NB4 (cell line): ENCODE measurements at regions not wholly inside any gene's neighbourhood (a gene's known extent, or its start where the extent isn't known, plus 50 kb on each side); places are given as distances from the start of the nearest gene placed in this dataset.

Experiments used
- DNase-seq: peaks from one replicate; pipeline ENCODE4 v3.0.0; 2010; ENCODE audit warnings: low read depth
- H3K4me3 ChIP-seq: one replicate; pipeline ENCODE4 v1.5.1; 2011; ENCODE audit warnings: mild to moderate bottlenecking, low read depth, low read length, moderate library complexity
- CTCF ChIP-seq: IDR thresholded peaks from one replicate; pipeline ENCODE4 v1.5.1; 2012; ENCODE audit warnings: low read depth, low read length
- MAX ChIP-seq: IDR thresholded peaks from 2 replicates; pipeline ENCODE4 v1.6.1; 2011; ENCODE audit warnings: low read depth, low read length
- MYC ChIP-seq: IDR thresholded peaks from 2 replicates; pipeline ENCODE4 v1.6.1; 2011; ENCODE audit warnings: low read depth, low read length
- POLR2A ChIP-seq: IDR thresholded peaks from 2 replicates; pipeline ENCODE4 v1.6.1; 2011; ENCODE audit warnings: mild to moderate bottlenecking; ENCODE audit not compliant: insufficient read length; ENCODE audit errors: extremely low read depth

- H3K4me3 ChIP-seq: no peak overlapping the region
- DNase-seq: no peak
- TF ChIP-seq POLR2A (no peak), MAX (no peak), MYC (no peak), CTCF (no peak)
Measured at GRCh38 chr4:18767921-18768320, 746.4 kb upstream of the LCORL start.

- no peak for TF ChIP-seq MYC
- no peak for TF ChIP-seq CTCF
- no peak for TF ChIP-seq MAX
- no peak for TF ChIP-seq POLR2A
- no peak for DNase-seq
- no peak overlapping the region for H3K4me3 ChIP-seq
Measured at GRCh38 chr4:18756671-18757070, 735.1 kb upstream of the LCORL start.

GRCh38 chr4:18754180-18754579 lies 732.6 kb upstream of the LCORL start:
- no peak for DNase-seq
- TF ChIP-seq MAX: no peak
- TF ChIP-seq MYC: no peak
- no peak for TF ChIP-seq CTCF
- TF ChIP-seq POLR2A: no peak
- no peak overlapping the region for H3K4me3 ChIP-seq

- TF ChIP-seq POLR2A (no peak), MYC (no peak)
- DNase-seq: no peak
- H3K4me3 ChIP-seq: no peak overlapping the region
Measured at GRCh38 chr4:18751083-18751482, 729.5 kb upstream of the LCORL start.

GRCh38 chr4:18749391-18749790 lies 727.8 kb upstream of the LCORL start:
- DNase-seq: no peak
- TF ChIP-seq MYC (no peak), CTCF (no peak), POLR2A (no peak), MAX (no peak)
- H3K4me3 ChIP-seq: no peak overlapping the region

GRCh38 chr4:18736551-18736950 lies 715.0 kb upstream of the LCORL start:
- TF ChIP-seq MAX: no peak
- no peak for TF ChIP-seq CTCF
- TF ChIP-seq POLR2A: no peak
- TF ChIP-seq MYC: no peak
- no peak overlapping the region for H3K4me3 ChIP-seq
- DNase-seq: no peak
